Embryonic facial prominence (tissue), 1 donor: ENCODE measurements at regions not wholly inside any gene's neighbourhood (a gene's known extent, or its start where the extent isn't known, plus 50 kb on each side); places are given as distances from the start of the nearest gene placed in this dataset.

Experiments used
- DNase-seq: peaks from one replicate; pipeline ENCODE4 v3.0.0-alpha.2; 2016; ENCODE audit errors: extremely low spot score

GRCh38 chr2:41775366-41776025, 272.3 kb upstream of the PKDCC start:
- no peak for DNase-seq

- peak; percentile 16 for DNase-seq
Observed at GRCh38 chr2:41779888-41780287, 267.9 kb upstream of the PKDCC start.

GRCh38 chr2:41782306-41783158, 265.3 kb upstream of the PKDCC start:
- DNase-seq: no peak

GRCh38 chr2:41784496-41784895, 263.3 kb upstream of the PKDCC start:
- DNase-seq: no peak

- DNase-seq: no peak
Observed at GRCh38 chr2:41785251-41786022, 262.4 kb upstream of the PKDCC start.

- DNase-seq: no peak
Observed at GRCh38 chr2:41791523-41791922, 256.3 kb upstream of the PKDCC start.

- no peak for DNase-seq
Observed at GRCh38 chr2:41803361-41803760, 244.5 kb upstream of the PKDCC start.

- no peak for DNase-seq
Observed at GRCh38 chr2:41806286-41806685, 241.5 kb upstream of the PKDCC start.

GRCh38 chr2:41821167-41821566, 226.7 kb upstream of the PKDCC start:
- no peak for DNase-seq

GRCh38 chr2:41826921-41827320, 220.9 kb upstream of the PKDCC start:
- DNase-seq: no peak

GRCh38 chr2:41827354-41827971, 220.4 kb upstream of the PKDCC start:
- DNase-seq: no peak

- no peak for DNase-seq
Observed at GRCh38 chr2:41828052-41828643, 219.7 kb upstream of the PKDCC start.

GRCh38 chr2:41829052-41829451, 218.8 kb upstream of the PKDCC start:
- no peak for DNase-seq

- no peak for DNase-seq
Observed at GRCh38 chr2:41830600-41830999, 217.2 kb upstream of the PKDCC start.

GRCh38 chr2:41832218-41832617, 215.6 kb upstream of the PKDCC start:
- DNase-seq: no peak

GRCh38 chr2:41835401-41835800, 212.4 kb upstream of the PKDCC start:
- DNase-seq: no peak

GRCh38 chr2:41836948-41837347, 210.9 kb upstream of the PKDCC start:
- no peak for DNase-seq

GRCh38 chr2:41837610-41838009, 210.2 kb upstream of the PKDCC start:
- DNase-seq: no peak

GRCh38 chr2:41840702-41841551, 206.9 kb upstream of the PKDCC start:
- DNase-seq: peak; percentile 91

- no peak for DNase-seq
Observed at GRCh38 chr2:41846962-41847361, 200.9 kb upstream of the PKDCC start.
